OCI-LY7 (cell line): ENCODE measurements at regions not wholly inside any gene's neighbourhood (a gene's known extent, or its start where the extent isn't known, plus 50 kb on each side); places are given as distances from the start of the nearest gene placed in this dataset.

Experiments used
- BruUV-seq: library from RNA; stranded (reverse); fragments of 400-500 nt; replicated peaks from 2 replicates; lab custom pipeline; 2021; lab: Mats Ljungman, UMichigan
- CTCF ChIA-PET: fragments of 300-600 bp; sonication (Branson Sonifier 250); formaldehyde crosslinking; loops from one replicate; lab custom pipeline; 2022; ENCODE audit warnings: antibody characterized with exemption; ENCODE audit not compliant: unreplicated experiment; lab: Charles Lee
- POLR2A ChIA-PET: fragments of 300-600 bp; sonication (Branson Sonifier 250); formaldehyde crosslinking; loops from one replicate; lab custom pipeline; 2022; ENCODE audit warnings: antibody characterized with exemption; lab: Charles Lee
- DNase-seq: peaks from one replicate; pipeline ENCODE4 v3.0.0-alpha.2; 2015; ENCODE audit warnings: low spot score
- H2AFZ ChIP-seq: fragments of 200-600 bp; sonication (generic), shearing (Covaris generic); 2 replicates; pipeline ENCODE4 v1.6.1; 2014; ENCODE audit warnings: mild to moderate bottlenecking, antibody characterized with exemption, low read length, moderate library complexity
- H3K27ac ChIP-seq: fragments of 200-600 bp; sonication (generic); 2 replicates; pipeline ENCODE4 v1.5.1; 2014; ENCODE audit warnings: mixed run types, low read depth, mild to moderate bottlenecking, moderate library complexity, low read length, inconsistent platforms; ENCODE audit not compliant: poor library complexity, severe bottlenecking
- H3K36me3 ChIP-seq: fragments of 200-600 bp; sonication (generic); 2 replicates; pipeline ENCODE4 v1.6.1; 2014; ENCODE audit warnings: mild to moderate bottlenecking, antibody characterized with exemption, low read length, moderate library complexity, mixed read lengths; ENCODE audit not compliant: insufficient read depth
- H3K4me1 ChIP-seq: fragments of 200-600 bp; sonication (generic); 2 replicates; pipeline ENCODE4 v1.5.1; 2014; ENCODE audit warnings: mild to moderate bottlenecking, low read length; ENCODE audit not compliant: insufficient read depth, poor library complexity, severe bottlenecking
- H3K4me2 ChIP-seq: fragments of 200-600 bp; sonication (generic); 2 replicates; pipeline ENCODE4 v1.6.1; 2014; ENCODE audit warnings: mild to moderate bottlenecking, low read length
- H3K4me3 ChIP-seq: fragments of 200-600 bp; sonication (generic); 2 replicates; pipeline ENCODE4 v1.5.1; 2014; ENCODE audit warnings: mild to moderate bottlenecking, low read depth, low read length; ENCODE audit not compliant: poor library complexity, severe bottlenecking
- H3K79me2 ChIP-seq: fragments of 200-600 bp; sonication (generic); 2 replicates; pipeline ENCODE4 v1.6.1; 2016; ENCODE audit warnings: low read depth, mild to moderate bottlenecking, low read length, moderate library complexity, mixed read lengths; ENCODE audit not compliant: insufficient read depth
- H3K9me2 ChIP-seq: fragments of 200-600 bp; sonication (generic); 2 replicates; pipeline ENCODE4 v1.6.1; 2016; ENCODE audit warnings: mild to moderate bottlenecking, low read length, mixed read lengths; ENCODE audit not compliant: insufficient read depth
- H3K9me3 ChIP-seq: fragments of 200-600 bp; sonication (generic); 2 replicates; pipeline ENCODE4 v1.6.1; 2014; ENCODE audit warnings: mild to moderate bottlenecking, mixed run types, low read length, mixed read lengths
- H4K20me1 ChIP-seq: fragments of 200-600 bp; sonication (generic); 2 replicates; pipeline ENCODE4 v1.6.1; 2014; ENCODE audit warnings: mild to moderate bottlenecking, antibody characterized with exemption, low read length, moderate library complexity, mixed read lengths; ENCODE audit not compliant: insufficient read depth
- EZH2phosphoT487 ChIP-seq: fragments of 200-600 bp; sonication (generic); IDR thresholded peaks from 2 replicates; pipeline ENCODE4 v1.6.1; 2018; ENCODE audit warnings: low read depth, borderline replicate concordance, mild to moderate bottlenecking, mixed run types, antibody characterized with exemption, low read length, moderate library complexity, mixed read lengths
- intact Hi-C: fragments of 100-400 bp; cut with micrococcal nuclease; formaldehyde crosslinking; loops from one replicate; pipeline ENCODE4 v1.10.0; 2022; ENCODE audit not compliant: unreplicated experiment
- TF ChIP-seq, protein P1 (sequence below): fragments of 200-600 bp; sonication (generic); conservative IDR thresholded peaks from 2 replicates; pipeline ENCODE4 v1.5.1; 2014; ENCODE audit warnings: mild to moderate bottlenecking, antibody characterized with exemption, low read length, moderate library complexity, mixed read lengths

DNA sequence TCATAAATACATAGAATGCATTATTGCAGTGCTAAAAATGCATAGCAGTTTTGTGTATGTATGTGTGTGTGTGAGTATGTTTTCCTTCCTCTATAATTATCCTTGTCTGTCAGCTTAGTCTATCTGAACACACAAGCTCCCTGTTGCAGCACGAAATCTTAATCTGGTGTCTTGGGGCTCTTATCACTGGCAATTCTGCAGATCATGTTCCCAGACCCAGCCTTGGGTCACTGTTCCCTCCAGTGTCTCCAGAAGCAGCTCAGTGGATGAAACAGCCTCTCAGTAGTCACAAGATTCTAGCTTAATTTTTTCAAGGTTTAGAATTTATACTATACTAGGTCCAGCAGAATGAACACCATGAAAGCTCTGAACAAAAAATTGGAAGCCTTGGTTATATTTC, 777.9 kb downstream of the MRPL39 start:
- no peak for DNase-seq

DNA sequence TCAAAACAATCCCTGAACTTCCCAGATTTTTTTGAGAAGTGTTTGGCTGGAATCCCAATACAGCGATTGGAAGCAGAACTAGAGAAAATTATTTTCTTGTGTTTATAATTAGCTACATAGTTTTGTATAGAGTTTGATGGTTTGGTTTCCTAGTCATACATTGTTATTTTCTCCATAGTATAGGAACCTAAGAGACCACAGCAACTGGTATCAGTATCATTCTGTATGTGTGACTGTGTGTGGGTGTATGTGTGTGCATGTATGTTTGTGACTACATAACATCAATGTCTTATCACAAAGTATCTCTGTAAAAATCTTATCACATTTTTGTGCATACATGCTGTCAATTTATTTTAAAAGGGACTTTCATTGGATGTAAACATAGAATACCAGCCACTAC, 780.5 kb downstream of the MRPL39 start:
- no peak for DNase-seq
- no peak for TF ChIP-seq EZH2phosphoT487
- TF ChIP-seq, protein P1, sequence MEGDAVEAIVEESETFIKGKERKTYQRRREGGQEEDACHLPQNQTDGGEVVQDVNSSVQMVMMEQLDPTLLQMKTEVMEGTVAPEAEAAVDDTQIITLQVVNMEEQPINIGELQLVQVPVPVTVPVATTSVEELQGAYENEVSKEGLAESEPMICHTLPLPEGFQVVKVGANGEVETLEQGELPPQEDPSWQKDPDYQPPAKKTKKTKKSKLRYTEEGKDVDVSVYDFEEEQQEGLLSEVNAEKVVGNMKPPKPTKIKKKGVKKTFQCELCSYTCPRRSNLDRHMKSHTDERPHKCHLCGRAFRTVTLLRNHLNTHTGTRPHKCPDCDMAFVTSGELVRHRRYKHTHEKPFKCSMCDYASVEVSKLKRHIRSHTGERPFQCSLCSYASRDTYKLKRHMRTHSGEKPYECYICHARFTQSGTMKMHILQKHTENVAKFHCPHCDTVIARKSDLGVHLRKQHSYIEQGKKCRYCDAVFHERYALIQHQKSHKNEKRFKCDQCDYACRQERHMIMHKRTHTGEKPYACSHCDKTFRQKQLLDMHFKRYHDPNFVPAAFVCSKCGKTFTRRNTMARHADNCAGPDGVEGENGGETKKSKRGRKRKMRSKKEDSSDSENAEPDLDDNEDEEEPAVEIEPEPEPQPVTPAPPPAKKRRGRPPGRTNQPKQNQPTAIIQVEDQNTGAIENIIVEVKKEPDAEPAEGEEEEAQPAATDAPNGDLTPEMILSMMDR = no peak
- intact Hi-C loops = no loop called here
- POLR2A ChIA-PET = no interaction called here
- no peak overlapping the region for H3K4me2 ChIP-seq
- CTCF ChIA-PET = no interaction called here
- H3K9me2 ChIP-seq = no peaks in the 10 kb centered on the region
- no peak overlapping the region for H3K4me3 ChIP-seq
- no TSS peak for BruUV-seq
- H3K9me3 ChIP-seq = 0 out of 2 replicates have a peak, but pooled peaks cover 5% of the 10 kb centered on the region
- H3K36me3 ChIP-seq = no peaks in the 10 kb centered on the region
- H4K20me1 ChIP-seq = no peaks in the 10 kb centered on the region
- H3K27ac ChIP-seq = no peak overlapping the region
- no peak overlapping the region for H2AFZ ChIP-seq
- H3K79me2 ChIP-seq = no peaks in the 10 kb centered on the region
- H3K4me1 ChIP-seq = no peaks in the 10 kb centered on the region

More for the DNA sequence above, 777.9 kb downstream of the MRPL39 start:
- Histone ChIP-seq H3K4me1 (no peaks in the 10 kb centered on the region), H3K36me3 (no peaks in the 10 kb centered on the region), H2AFZ (no peak overlapping the region), H3K9me2 (no peaks in the 10 kb centered on the region), H3K27ac (no peak overlapping the region), H4K20me1 (no peaks in the 10 kb centered on the region), H3K4me3 (no peak overlapping the region), H3K79me2 (no peaks in the 10 kb centered on the region), H3K4me2 (no peak overlapping the region), H3K9me3 (0 out of 2 replicates have a peak, but pooled peaks cover 8% of the 10 kb centered on the region)
- CTCF ChIA-PET = no interaction called here
- intact Hi-C loops = no loop called here
- POLR2A ChIA-PET = no interaction called here
- TF ChIP-seq EZH2phosphoT487 = no peak
- TF ChIP-seq, protein P1 = no peak
- BruUV-seq = no TSS peak

DNA sequence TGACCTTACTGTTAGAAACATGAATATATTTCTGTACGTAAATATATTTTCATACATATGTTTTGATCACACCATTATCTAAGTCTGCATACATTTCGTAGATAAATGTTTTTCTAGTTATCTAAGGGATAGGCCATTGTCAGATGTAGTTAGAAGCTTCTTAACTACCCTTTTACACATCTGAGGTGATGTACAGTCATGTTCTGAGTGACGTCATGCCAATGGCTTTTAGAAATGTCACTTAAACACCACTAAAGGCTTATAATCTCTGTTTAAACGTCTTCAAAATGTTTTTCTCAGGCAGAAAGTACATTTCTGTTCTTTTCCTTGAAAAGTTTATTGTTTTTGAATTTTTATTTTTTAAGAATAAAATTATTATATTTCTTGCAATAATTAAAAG, 781.9 kb downstream of the MRPL39 start:
- H3K4me1 ChIP-seq = no peaks in the 10 kb centered on the region
- ChIA-PET POLR2A (interaction anchor here (0.7 kb wide), 1 partner anchor 30 kb away, joined by 3 read pairs; no protein-coding TSS in a partner anchor), CTCF (no interaction called here)
- no peak overlapping the region for H3K4me2 ChIP-seq
- no peaks in the 10 kb centered on the region for H3K9me3 ChIP-seq
- no peaks in the 10 kb centered on the region for H4K20me1 ChIP-seq
- no peaks in the 10 kb centered on the region for H3K36me3 ChIP-seq
- no peak for TF ChIP-seq EZH2phosphoT487
- TF ChIP-seq, protein P1 = no peak
- BruUV-seq = no TSS peak
- no peaks in the 10 kb centered on the region for H3K9me2 ChIP-seq
- no peak overlapping the region for H3K4me3 ChIP-seq
- H3K27ac ChIP-seq = no peak overlapping the region
- intact Hi-C loops = no loop called here
- H3K79me2 ChIP-seq = no peaks in the 10 kb centered on the region
- DNase-seq = no peak
- H2AFZ ChIP-seq = no peak overlapping the region
